ENCODE measurements at regions not wholly inside any gene's neighbourhood (a gene's known extent, or its start where the extent isn't known, plus 50 kb on each side); places are given as distances from the start of the nearest gene placed in this dataset.

- no peak overlapping the region for H3K4me3 ChIP-seq
- H3K36me3 ChIP-seq, result no peaks in the 10 kb centered on the region
- no peak for TF ChIP-seq CTCF (IDR thresholded peaks at IDR 0.05)
- no peak for ATAC-seq
- no peak overlapping the region for H3K27ac ChIP-seq
- DNase-seq, result no peak
- H3K9me3 ChIP-seq, result no peaks in the 10 kb centered on the region
- H3K4me1 ChIP-seq, result no peaks in the 10 kb centered on the region
- no peaks in the 10 kb centered on the region for H3K27me3 ChIP-seq
- intact Hi-C loops (cut with DNase I), result no loop called here
Observed at GRCh38 chr2:176959614-176960013, 253.0 kb upstream of the HNRNPA3 start.

- DNase-seq (no peak), ATAC-seq (no peak)
- no peak for TF ChIP-seq CTCF (IDR thresholded peaks at IDR 0.05)
- Histone ChIP-seq H3K36me3 (no peaks in the 10 kb centered on the region), H3K27me3 (no peaks in the 10 kb centered on the region), H3K27ac (no peak overlapping the region), H3K4me3 (no peak overlapping the region), H3K9me3 (no peaks in the 10 kb centered on the region), H3K4me1 (no peaks in the 10 kb centered on the region)
- intact Hi-C loops (cut with DNase I), result no loop called here
Observed at GRCh38 chr2:176960061-176960460, 252.5 kb upstream of the HNRNPA3 start.

GRCh38 chr2:176960736-176961520 is 251.7 kb upstream of the HNRNPA3 start:
- H3K4me3 ChIP-seq, result no peak overlapping the region
- DNase-seq (no peak), ATAC-seq (no peak)
- no peaks in the 10 kb centered on the region for H3K9me3 ChIP-seq
- H3K27ac ChIP-seq, result no peak overlapping the region
- H3K27me3 ChIP-seq, result no peaks in the 10 kb centered on the region
- no peaks in the 10 kb centered on the region for H3K4me1 ChIP-seq
- no peak for TF ChIP-seq CTCF (IDR thresholded peaks at IDR 0.05)
- intact Hi-C loops (cut with DNase I), result no loop called here
- no peaks in the 10 kb centered on the region for H3K36me3 ChIP-seq

GRCh38 chr2:176961775-176962619 is 250.6 kb upstream of the HNRNPA3 start:
- DNase-seq (no peak), ATAC-seq (no peak)
- H3K27me3 ChIP-seq, result no peaks in the 10 kb centered on the region
- no peaks in the 10 kb centered on the region for H3K9me3 ChIP-seq
- no peaks in the 10 kb centered on the region for H3K36me3 ChIP-seq
- no peaks in the 10 kb centered on the region for H3K4me1 ChIP-seq
- intact Hi-C loops (cut with DNase I), result no loop called here
- no peak for TF ChIP-seq CTCF (IDR thresholded peaks at IDR 0.05)
- H3K27ac ChIP-seq, result no peak overlapping the region
- H3K4me3 ChIP-seq, result no peak overlapping the region

GRCh38 chr2:176963568-176964287 is 248.9 kb upstream of the HNRNPA3 start:
- Histone ChIP-seq H3K36me3 (no peaks in the 10 kb centered on the region), H3K4me3 (no peak overlapping the region), H3K27me3 (no peaks in the 10 kb centered on the region), H3K4me1 (no peaks in the 10 kb centered on the region), H3K27ac (no peak overlapping the region), H3K9me3 (no peaks in the 10 kb centered on the region)
- ATAC-seq (no peak), DNase-seq (no peak)
- intact Hi-C loops (cut with DNase I), result no loop called here
- no peak for TF ChIP-seq CTCF (IDR thresholded peaks at IDR 0.05)

Data from upper lobe of right lung (tissue), 1 donor.